ENCODE measurements at regions not wholly inside any gene's neighbourhood (a gene's known extent, or its start where the extent isn't known, plus 50 kb on each side); places are given as distances from the start of the nearest gene placed in this dataset.

- H3K27me3 ChIP-seq, result no peaks in the 10 kb centered on the region
- intact Hi-C loops (cut with DNase I), result no loop called here
- H3K4me1 ChIP-seq, result no peaks in the 10 kb centered on the region
- no peaks in the 10 kb centered on the region for H3K9me3 ChIP-seq
- no peak overlapping the region for H3K4me3 ChIP-seq
- no peak for DNase-seq
- TF ChIP-seq, protein P1, sequence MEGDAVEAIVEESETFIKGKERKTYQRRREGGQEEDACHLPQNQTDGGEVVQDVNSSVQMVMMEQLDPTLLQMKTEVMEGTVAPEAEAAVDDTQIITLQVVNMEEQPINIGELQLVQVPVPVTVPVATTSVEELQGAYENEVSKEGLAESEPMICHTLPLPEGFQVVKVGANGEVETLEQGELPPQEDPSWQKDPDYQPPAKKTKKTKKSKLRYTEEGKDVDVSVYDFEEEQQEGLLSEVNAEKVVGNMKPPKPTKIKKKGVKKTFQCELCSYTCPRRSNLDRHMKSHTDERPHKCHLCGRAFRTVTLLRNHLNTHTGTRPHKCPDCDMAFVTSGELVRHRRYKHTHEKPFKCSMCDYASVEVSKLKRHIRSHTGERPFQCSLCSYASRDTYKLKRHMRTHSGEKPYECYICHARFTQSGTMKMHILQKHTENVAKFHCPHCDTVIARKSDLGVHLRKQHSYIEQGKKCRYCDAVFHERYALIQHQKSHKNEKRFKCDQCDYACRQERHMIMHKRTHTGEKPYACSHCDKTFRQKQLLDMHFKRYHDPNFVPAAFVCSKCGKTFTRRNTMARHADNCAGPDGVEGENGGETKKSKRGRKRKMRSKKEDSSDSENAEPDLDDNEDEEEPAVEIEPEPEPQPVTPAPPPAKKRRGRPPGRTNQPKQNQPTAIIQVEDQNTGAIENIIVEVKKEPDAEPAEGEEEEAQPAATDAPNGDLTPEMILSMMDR (IDR thresholded peaks at IDR 0.05), result no peak
- H3K27ac ChIP-seq, result no peak overlapping the region
- no peak overlapping the region for H3K9ac ChIP-seq (ENCODE audit: low read depth in 2 of 2, low read length in 2 of 2)
- H3K36me3 ChIP-seq, result no peaks in the 10 kb centered on the region
Observed at GRCh38 chr5:14988223-14988622, 116.6 kb upstream of the ANKH start.

GRCh38 chr5:14986413-14986812, 114.8 kb upstream of the ANKH start:
- DNase-seq, result no peak
- TF ChIP-seq, protein P1 (IDR thresholded peaks at IDR 0.05), result no peak
- H3K9ac ChIP-seq (ENCODE audit: low read depth in 2 of 2, low read length in 2 of 2), result no peak overlapping the region
- no peaks in the 10 kb centered on the region for H3K4me1 ChIP-seq
- H3K4me3 ChIP-seq, result no peak overlapping the region
- H3K27me3 ChIP-seq, result no peaks in the 10 kb centered on the region
- no peak overlapping the region for H3K27ac ChIP-seq
- no peaks in the 10 kb centered on the region for H3K36me3 ChIP-seq
- no peaks in the 10 kb centered on the region for H3K9me3 ChIP-seq
- intact Hi-C loops (cut with DNase I), result no loop called here

DNA sequence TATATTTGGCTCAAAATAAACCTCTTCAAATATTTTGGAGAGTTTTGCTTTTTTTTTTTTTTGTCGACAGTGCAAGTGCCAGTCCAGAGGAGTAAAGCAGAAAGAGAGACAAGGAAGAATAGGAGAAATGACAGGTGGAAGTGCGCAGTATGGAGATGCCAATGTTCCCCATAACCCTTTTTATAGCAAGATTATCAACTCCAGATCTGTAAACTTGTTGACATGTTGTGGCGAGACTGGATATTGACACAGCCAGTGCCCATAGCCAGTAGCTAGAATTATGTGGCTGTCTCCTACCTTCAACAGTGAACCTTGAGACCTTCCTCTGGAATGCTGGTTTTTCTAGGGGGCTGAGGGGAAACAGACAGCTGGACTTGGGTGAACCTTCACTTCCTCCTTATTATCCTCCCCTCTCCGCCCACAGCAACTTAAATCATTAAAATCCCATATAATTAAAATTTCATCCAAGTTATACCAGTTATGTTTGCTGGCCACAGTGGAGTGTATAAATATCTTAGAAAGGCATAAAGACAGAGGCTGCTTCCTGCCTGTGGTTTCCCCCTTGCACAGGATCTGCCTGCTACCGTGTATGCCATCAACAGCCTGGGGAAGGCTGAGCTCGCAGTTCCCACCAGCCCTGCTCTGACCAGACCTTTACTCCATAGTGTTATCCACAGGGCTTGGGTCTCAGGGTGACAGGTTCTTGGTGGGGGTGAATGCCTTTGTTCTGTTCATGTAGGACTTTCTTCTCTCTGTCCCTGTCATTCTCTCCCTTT, 112.3 kb upstream of the ANKH start:
- H3K4me3 ChIP-seq, result no peak overlapping the region
- H3K4me1 ChIP-seq, result no peaks in the 10 kb centered on the region
- H3K9me3 ChIP-seq, result no peaks in the 10 kb centered on the region
- H3K9ac ChIP-seq (ENCODE audit: low read depth in 2 of 2, low read length in 2 of 2), result no peak overlapping the region
- intact Hi-C loops (cut with DNase I), result no loop called here
- H3K27me3 ChIP-seq, result no peaks in the 10 kb centered on the region
- TF ChIP-seq, protein P1 (IDR thresholded peaks at IDR 0.05), result no peak
- no peaks in the 10 kb centered on the region for H3K36me3 ChIP-seq
- peak overlapping the region; percentile 23 for H3K27ac ChIP-seq
- DNase-seq, result peak; percentile 49

GRCh38 chr5:14980698-14981097, 109.1 kb upstream of the ANKH start:
- Histone ChIP-seq H3K4me3 (no peak overlapping the region), H3K27ac (no peak overlapping the region), H3K9ac (ENCODE audit: low read depth in 2 of 2, low read length in 2 of 2) (no peak overlapping the region), H3K36me3 (no peaks in the 10 kb centered on the region), H3K27me3 (no peaks in the 10 kb centered on the region), H3K9me3 (no peaks in the 10 kb centered on the region), H3K4me1 (peaks cover 4% of the 10 kb centered on the region)
- no peak for DNase-seq
- intact Hi-C loops (cut with DNase I), result no loop called here
- TF ChIP-seq, protein P1 (IDR thresholded peaks at IDR 0.05), result no peak

DNA sequence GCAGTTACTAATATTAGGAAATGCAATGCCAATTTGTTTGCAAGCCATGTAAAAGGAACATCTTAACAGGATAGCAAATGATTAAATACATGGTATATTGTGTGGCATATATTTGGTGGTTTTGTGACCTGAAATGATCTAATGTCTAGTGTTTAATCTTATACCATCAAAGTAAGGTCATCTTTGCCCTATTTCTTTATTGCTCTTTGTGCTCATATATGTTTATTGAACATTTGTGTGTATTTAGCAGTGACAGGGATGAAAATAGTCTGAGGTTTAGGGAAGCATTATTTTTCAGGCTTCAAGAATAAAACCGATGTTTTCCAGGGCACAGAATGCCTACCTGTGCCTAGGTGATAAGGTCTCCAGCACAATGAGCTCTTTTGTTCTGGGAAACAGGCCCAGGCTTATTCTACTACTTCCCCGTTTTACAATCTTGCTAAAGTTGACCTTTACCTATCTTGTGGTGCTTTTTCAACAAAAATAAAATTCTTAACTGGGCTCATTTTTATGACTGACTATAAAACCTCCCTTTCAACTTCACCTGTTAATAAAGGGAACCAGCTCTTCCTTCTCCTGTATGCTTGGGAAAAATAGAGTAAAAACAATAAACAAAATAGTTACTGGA, 105.6 kb upstream of the ANKH start:
- Histone ChIP-seq H3K9ac (ENCODE audit: low read depth in 2 of 2, low read length in 2 of 2) (no peak overlapping the region), H3K4me1 (peaks cover 4% of the 10 kb centered on the region), H3K4me3 (no peak overlapping the region), H3K27me3 (no peaks in the 10 kb centered on the region), H3K9me3 (no peaks in the 10 kb centered on the region), H3K36me3 (no peaks in the 10 kb centered on the region), H3K27ac (peak overlapping the region; percentile 58)
- peak; percentile 61 for DNase-seq
- TF ChIP-seq, protein P1 (IDR thresholded peaks at IDR 0.05), result no peak
- intact Hi-C loops (cut with DNase I), result no loop called here
